ENCODE measurements at regions not wholly inside any gene's neighbourhood (a gene's known extent, or its start where the extent isn't known, plus 50 kb on each side); places are given as distances from the start of the nearest gene placed in this dataset.

GRCh38 chr16:6146356-6146755 is 1048.8 kb upstream of the EEF2KMT start:
- Histone ChIP-seq H3K27me3 (no peaks in the 10 kb centered on the region), H3K36me3 (no peaks in the 10 kb centered on the region), H3K4me1 (no peaks in the 10 kb centered on the region), H3K4me3 (no peak overlapping the region), H3K27ac (no peak overlapping the region), H3K9me3 (no peaks in the 10 kb centered on the region)
- TF ChIP-seq POLR2A (IDR thresholded peaks at IDR 0.05) (no peak), EP300 (IDR thresholded peaks at IDR 0.05; ENCODE audit: low read depth) (no peak), CTCF (IDR thresholded peaks at IDR 0.05) (no peak), POLR2AphosphoS5 (IDR thresholded peaks at IDR 0.05) (no peak)
- WGBS, 2 donors (ENCODE audit: low coverage in 1 of 2) = 80 to 90% methylated on average over 1 to 2 of the region's 2 CpGs
- intact Hi-C loops (cut with DNase I; ENCODE audit: low total_unique reads) = no loop called here
- DNase-seq = no peak
- in situ Hi-C loops (cut with MboI; ENCODE audit: low pct_ligation_motif_present in 1 of 4, low pct_unique_long_range_greater_than_20kb in 1 of 4, low sequenced_read_pairs in 3 of 4) = no loop called here

- DNase-seq = no peak
- intact Hi-C loops (cut with DNase I; ENCODE audit: low total_unique reads) = no loop called here
- in situ Hi-C loops (cut with MboI; ENCODE audit: low pct_ligation_motif_present in 1 of 4, low pct_unique_long_range_greater_than_20kb in 1 of 4, low sequenced_read_pairs in 3 of 4) = no loop called here
Measured at GRCh38 chr16:6144463-6144862, 1046.9 kb upstream of the EEF2KMT start.

GRCh38 chr16:6143020-6143419 is 1045.4 kb upstream of the EEF2KMT start:
- Histone ChIP-seq H3K27me3 (no peaks in the 10 kb centered on the region), H3K9me3 (no peaks in the 10 kb centered on the region), H3K4me1 (no peaks in the 10 kb centered on the region), H3K27ac (no peak overlapping the region), H3K36me3 (no peaks in the 10 kb centered on the region), H3K4me3 (no peak overlapping the region)
- DNase-seq = no peak
- TF ChIP-seq POLR2A (IDR thresholded peaks at IDR 0.05) (no peak), EP300 (IDR thresholded peaks at IDR 0.05; ENCODE audit: low read depth) (no peak), CTCF (IDR thresholded peaks at IDR 0.05) (no peak), POLR2AphosphoS5 (IDR thresholded peaks at IDR 0.05) (no peak)
- intact Hi-C loops (cut with DNase I; ENCODE audit: low total_unique reads) = no loop called here
- 18% methylated on average over 1 of the region's 1 CpG for WGBS, 2 donors (ENCODE audit: low coverage in 1 of 2)
- in situ Hi-C loops (cut with MboI; ENCODE audit: low pct_ligation_motif_present in 1 of 4, low pct_unique_long_range_greater_than_20kb in 1 of 4, low sequenced_read_pairs in 3 of 4) = no loop called here

More at GRCh38 chr16:6144463-6144862, 1046.9 kb upstream of the EEF2KMT start:
- TF ChIP-seq EP300 (IDR thresholded peaks at IDR 0.05; ENCODE audit: low read depth) (no peak), POLR2A (IDR thresholded peaks at IDR 0.05) (no peak)
- H3K9me3 ChIP-seq = no peaks in the 10 kb centered on the region
- H3K36me3 ChIP-seq = no peaks in the 10 kb centered on the region
- H3K4me1 ChIP-seq = no peaks in the 10 kb centered on the region
- H3K27ac ChIP-seq = no peak overlapping the region
- WGBS, 2 donors (ENCODE audit: low coverage in 1 of 2) = 91 to 93% methylated on average over 4 of the region's 4 CpGs
- H3K27me3 ChIP-seq = no peaks in the 10 kb centered on the region
- no peak overlapping the region for H3K4me3 ChIP-seq

- DNase-seq = no peak
- Histone ChIP-seq H3K9me3 (no peaks in the 10 kb centered on the region), H3K36me3 (no peaks in the 10 kb centered on the region), H3K4me3 (no peak overlapping the region), H3K4me1 (no peaks in the 10 kb centered on the region), H3K27me3 (no peaks in the 10 kb centered on the region), H3K27ac (no peak overlapping the region)
- WGBS, 2 donors (ENCODE audit: low coverage in 1 of 2) = 59 to 87% methylated on average over 3 to 6 of the region's 6 CpGs
- in situ Hi-C loops (cut with MboI; ENCODE audit: low pct_ligation_motif_present in 1 of 4, low pct_unique_long_range_greater_than_20kb in 1 of 4, low sequenced_read_pairs in 3 of 4) (no loop called here), intact Hi-C loops (cut with DNase I; ENCODE audit: low total_unique reads) (no loop called here)
- TF ChIP-seq POLR2A (IDR thresholded peaks at IDR 0.05) = no peak
- no peak for TF ChIP-seq EP300 (IDR thresholded peaks at IDR 0.05; ENCODE audit: low read depth)
- TF ChIP-seq CTCF (IDR thresholded peaks at IDR 0.05) = no peak
- TF ChIP-seq POLR2AphosphoS5 (IDR thresholded peaks at IDR 0.05) = no peak
Measured at GRCh38 chr16:6133009-6133557, 1035.5 kb upstream of the EEF2KMT start.

GRCh38 chr16:6132121-6132520 is 1034.5 kb upstream of the EEF2KMT start:
- in situ Hi-C loops (cut with MboI; ENCODE audit: low pct_ligation_motif_present in 1 of 4, low pct_unique_long_range_greater_than_20kb in 1 of 4, low sequenced_read_pairs in 3 of 4) (no loop called here), intact Hi-C loops (cut with DNase I; ENCODE audit: low total_unique reads) (no loop called here)
- Histone ChIP-seq H3K4me3 (no peak overlapping the region), H3K27ac (no peak overlapping the region), H3K27me3 (no peaks in the 10 kb centered on the region), H3K9me3 (no peaks in the 10 kb centered on the region), H3K4me1 (no peaks in the 10 kb centered on the region), H3K36me3 (no peaks in the 10 kb centered on the region)
- TF ChIP-seq CTCF (IDR thresholded peaks at IDR 0.05) (no peak), EP300 (IDR thresholded peaks at IDR 0.05; ENCODE audit: low read depth) (no peak), POLR2AphosphoS5 (IDR thresholded peaks at IDR 0.05) (no peak), POLR2A (IDR thresholded peaks at IDR 0.05) (no peak)
- 77% methylated on average over 4 to 6 of the region's 6 CpGs for WGBS, 2 donors (ENCODE audit: low coverage in 1 of 2)
- no peak for DNase-seq

Data from transverse colon (tissue), 4 donors.